VCaP (cell line): ENCODE measurements at regions not wholly inside any gene's neighbourhood (a gene's known extent, or its start where the extent isn't known, plus 50 kb on each side); places are given as distances from the start of the nearest gene placed in this dataset.

Experiments used
- H3K27ac ChIP-seq: fragments of 450-650 bp; 2 replicates; pipeline ENCODE4 v1.5.1; 2017
- CTCF ChIP-seq: fragments of 450-650 bp; conservative IDR thresholded peaks from 2 replicates; pipeline ENCODE4 v1.5.1; 2017; ENCODE audit warnings: mild to moderate bottlenecking, moderate library complexity

- H3K27ac ChIP-seq, result no peak overlapping the region
- no peak for TF ChIP-seq CTCF
Measured at GRCh38 chr11:106216281-106216680, 138.8 kb downstream of the AASDHPPT start.

GRCh38 chr11:106217456-106217855 lies 140.0 kb downstream of the AASDHPPT start:
- no peak overlapping the region for H3K27ac ChIP-seq
- no peak for TF ChIP-seq CTCF

GRCh38 chr11:106218106-106218505 lies 140.6 kb downstream of the AASDHPPT start:
- no peak overlapping the region for H3K27ac ChIP-seq
- TF ChIP-seq CTCF, result no peak

- TF ChIP-seq CTCF, result no peak
- H3K27ac ChIP-seq, result no peak overlapping the region
Measured at GRCh38 chr11:106222626-106223025, 145.2 kb downstream of the AASDHPPT start.

GRCh38 chr11:106224172-106224571 lies 146.7 kb downstream of the AASDHPPT start:
- TF ChIP-seq CTCF, result no peak; the same call in 1 of the 2 replicates
- H3K27ac ChIP-seq, result no peak overlapping the region

GRCh38 chr11:106228996-106229395 lies 151.5 kb downstream of the AASDHPPT start:
- no peak for TF ChIP-seq CTCF
- H3K27ac ChIP-seq, result no peak overlapping the region

GRCh38 chr11:106231591-106231990 lies 154.1 kb downstream of the AASDHPPT start:
- peak; percentile 45 for TF ChIP-seq CTCF
- H3K27ac ChIP-seq, result no peak overlapping the region

GRCh38 chr11:106233191-106233590 lies 155.7 kb downstream of the AASDHPPT start:
- TF ChIP-seq CTCF, result no peak
- H3K27ac ChIP-seq, result no peak overlapping the region
